B cell (primary cell): ENCODE measurements at regions not wholly inside any gene's neighbourhood (a gene's known extent, or its start where the extent isn't known, plus 50 kb on each side); places are given as distances from the start of the nearest gene placed in this dataset.

ENCODE experiments used
- EZH2 ChIP-seq: IDR thresholded peaks from 2 replicates; pipeline ENCODE4 v1.6.1; 2012; ENCODE audit warnings: borderline replicate concordance, low read depth, mild to moderate bottlenecking, moderate library complexity, low read length; ENCODE audit not compliant: insufficient read depth, poor library complexity, severe bottlenecking
- TF ChIP-seq, protein P1 (sequence below): fragments of 200-600 bp; IDR thresholded peaks from one replicate; pipeline ENCODE4 v1.8.0; 2022; ENCODE audit warnings: antibody characterized with exemption, mild to moderate bottlenecking

DNA sequence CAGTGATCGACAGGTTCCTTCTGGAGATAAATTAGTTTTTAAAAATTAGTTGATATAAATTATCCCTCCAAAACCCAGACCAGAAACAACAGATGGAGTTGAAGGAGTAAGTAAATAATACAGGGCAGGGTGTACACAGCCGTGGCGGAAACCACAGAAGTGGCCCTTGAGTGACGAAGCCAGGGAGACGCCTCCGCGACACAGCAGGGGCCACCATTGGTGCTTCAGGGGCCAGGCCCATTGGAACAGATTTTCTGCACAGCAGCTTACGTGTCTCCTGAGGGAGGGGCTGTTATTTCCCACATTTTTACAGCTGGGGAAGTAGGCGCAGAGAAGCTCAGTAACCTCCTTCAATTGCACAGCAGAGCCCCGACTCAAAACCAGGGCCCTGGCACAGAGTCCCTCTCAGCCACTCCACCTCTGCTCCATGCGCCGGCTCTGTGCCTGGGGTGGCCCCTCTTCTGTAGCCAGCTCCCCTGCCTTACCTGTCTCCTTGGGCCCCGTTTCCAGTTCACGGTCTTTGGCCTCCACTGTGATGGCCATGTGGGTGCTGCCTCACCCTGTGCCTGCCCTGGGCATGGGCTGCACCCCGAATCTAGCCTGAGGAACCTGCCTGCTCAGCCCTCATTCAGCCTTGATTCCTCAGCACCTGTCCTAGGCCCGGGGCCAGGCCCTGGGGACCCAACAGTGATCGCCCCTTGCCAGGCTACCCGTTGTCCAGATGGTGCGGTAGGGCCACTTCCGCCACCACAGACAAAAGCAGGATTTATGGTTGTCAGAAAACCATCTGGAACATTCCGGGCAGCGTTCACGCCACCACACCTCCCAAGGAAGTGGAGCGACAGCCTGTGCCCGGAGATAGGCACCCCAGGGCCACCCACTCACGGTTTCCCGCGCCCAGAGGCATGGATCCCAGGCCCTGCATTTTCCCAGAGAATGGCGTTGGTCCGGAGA lies 128.5 kb upstream of the GSE1 start:
- TF ChIP-seq, protein P1, sequence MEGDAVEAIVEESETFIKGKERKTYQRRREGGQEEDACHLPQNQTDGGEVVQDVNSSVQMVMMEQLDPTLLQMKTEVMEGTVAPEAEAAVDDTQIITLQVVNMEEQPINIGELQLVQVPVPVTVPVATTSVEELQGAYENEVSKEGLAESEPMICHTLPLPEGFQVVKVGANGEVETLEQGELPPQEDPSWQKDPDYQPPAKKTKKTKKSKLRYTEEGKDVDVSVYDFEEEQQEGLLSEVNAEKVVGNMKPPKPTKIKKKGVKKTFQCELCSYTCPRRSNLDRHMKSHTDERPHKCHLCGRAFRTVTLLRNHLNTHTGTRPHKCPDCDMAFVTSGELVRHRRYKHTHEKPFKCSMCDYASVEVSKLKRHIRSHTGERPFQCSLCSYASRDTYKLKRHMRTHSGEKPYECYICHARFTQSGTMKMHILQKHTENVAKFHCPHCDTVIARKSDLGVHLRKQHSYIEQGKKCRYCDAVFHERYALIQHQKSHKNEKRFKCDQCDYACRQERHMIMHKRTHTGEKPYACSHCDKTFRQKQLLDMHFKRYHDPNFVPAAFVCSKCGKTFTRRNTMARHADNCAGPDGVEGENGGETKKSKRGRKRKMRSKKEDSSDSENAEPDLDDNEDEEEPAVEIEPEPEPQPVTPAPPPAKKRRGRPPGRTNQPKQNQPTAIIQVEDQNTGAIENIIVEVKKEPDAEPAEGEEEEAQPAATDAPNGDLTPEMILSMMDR = no peak
- no peak for TF ChIP-seq EZH2
